Mesothelial cell of epicardium (in vitro differentiated cells): ENCODE measurements at regions not wholly inside any gene's neighbourhood (a gene's known extent, or its start where the extent isn't known, plus 50 kb on each side); places are given as distances from the start of the nearest gene placed in this dataset.

Experiments
- DNase-seq, 2 experiments: peaks; one replicate each; pipeline ENCODE4 v3.0.0; 2021; ENCODE audit warnings: low spot score in 2 of 2; ENCODE audit not compliant: unreplicated experiment in 2 of 2
- H3K27ac Mint-ChIP-seq: 2 replicates; pipeline ENCODE4 v1.8.0; 2021; ENCODE audit warnings: mixed read lengths
- H3K27me3 Mint-ChIP-seq: 2 replicates; pipeline ENCODE4 v1.8.0; 2021; ENCODE audit warnings: low read depth, mixed read lengths
- H3K36me3 Mint-ChIP-seq: 2 replicates; pipeline ENCODE4 v1.8.0; 2021; ENCODE audit warnings: mixed read lengths
- H3K4me1 Mint-ChIP-seq: 2 replicates; pipeline ENCODE4 v1.8.0; 2021; ENCODE audit warnings: mixed read lengths
- H3K4me3 Mint-ChIP-seq: 2 replicates; pipeline ENCODE4 v1.8.0; 2021; ENCODE audit warnings: mild to moderate bottlenecking, moderate library complexity, mixed read lengths
- H3K9me3 Mint-ChIP-seq: 2 replicates; pipeline ENCODE4 v1.8.0; 2021; ENCODE audit warnings: mixed read lengths
- CTCF ChIP-seq: fragments of 200-600 bp; sonication (generic); IDR thresholded peaks from one replicate; pipeline ENCODE4 v1.5.0; 2021; ENCODE audit warnings: antibody characterized with exemption; ENCODE audit not compliant: unreplicated experiment

DNA sequence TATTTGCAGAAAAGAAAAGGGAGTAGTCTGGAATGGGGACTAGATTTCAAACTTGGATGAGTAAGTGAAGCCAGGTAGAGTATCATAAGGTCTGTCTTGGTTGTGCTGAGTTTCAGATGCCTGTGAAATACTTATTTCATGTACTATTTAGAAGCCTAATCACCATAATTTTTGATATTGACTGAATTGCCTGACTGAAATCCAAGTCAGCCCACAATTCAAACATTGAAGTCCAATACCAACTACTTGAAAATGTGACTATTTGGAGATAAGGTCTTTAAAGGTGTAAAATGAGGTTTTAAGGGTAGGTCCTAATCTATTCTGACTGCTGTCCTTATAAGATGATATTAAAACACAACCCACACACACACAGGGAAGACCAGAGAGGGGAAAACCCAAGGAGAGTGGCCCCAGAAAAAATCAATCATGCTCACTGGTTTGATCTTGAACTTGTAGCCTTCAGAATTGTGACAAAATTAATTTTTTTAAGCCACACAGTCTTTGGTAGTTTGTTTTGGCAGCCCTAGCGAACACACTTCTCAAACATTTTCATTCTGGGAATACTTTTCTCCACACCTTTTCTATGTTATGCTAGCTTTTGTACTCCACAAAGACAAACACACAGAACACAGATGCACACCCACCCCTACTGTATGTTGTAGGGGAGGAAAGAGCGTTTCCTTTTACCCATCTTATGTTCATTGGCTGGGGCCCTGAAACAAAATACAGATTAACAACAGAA lies 126.3 kb downstream of the HFE start:
- no peak for TF ChIP-seq CTCF
- H3K4me3 Mint-ChIP-seq = no peak overlapping the region
- H3K36me3 Mint-ChIP-seq = no peaks in the 10 kb centered on the region
- DNase-seq = no peak
- no peaks in the 10 kb centered on the region for H3K9me3 Mint-ChIP-seq
- H3K4me1 Mint-ChIP-seq = peaks cover 7% of the 10 kb centered on the region
- H3K27ac Mint-ChIP-seq = peak overlapping the region; percentile 69
- H3K27me3 Mint-ChIP-seq = no peaks in the 10 kb centered on the region

GRCh38 chr6:26214803-26215584 lies 127.8 kb downstream of the HFE start:
- no peak overlapping the region for H3K4me3 Mint-ChIP-seq
- no peaks in the 10 kb centered on the region for H3K9me3 Mint-ChIP-seq
- no peak for DNase-seq
- H3K36me3 Mint-ChIP-seq = no peaks in the 10 kb centered on the region
- no peak overlapping the region for H3K27ac Mint-ChIP-seq
- H3K27me3 Mint-ChIP-seq = no peaks in the 10 kb centered on the region
- H3K4me1 Mint-ChIP-seq = peaks cover 13% of the 10 kb centered on the region
- no peak for TF ChIP-seq CTCF

DNA sequence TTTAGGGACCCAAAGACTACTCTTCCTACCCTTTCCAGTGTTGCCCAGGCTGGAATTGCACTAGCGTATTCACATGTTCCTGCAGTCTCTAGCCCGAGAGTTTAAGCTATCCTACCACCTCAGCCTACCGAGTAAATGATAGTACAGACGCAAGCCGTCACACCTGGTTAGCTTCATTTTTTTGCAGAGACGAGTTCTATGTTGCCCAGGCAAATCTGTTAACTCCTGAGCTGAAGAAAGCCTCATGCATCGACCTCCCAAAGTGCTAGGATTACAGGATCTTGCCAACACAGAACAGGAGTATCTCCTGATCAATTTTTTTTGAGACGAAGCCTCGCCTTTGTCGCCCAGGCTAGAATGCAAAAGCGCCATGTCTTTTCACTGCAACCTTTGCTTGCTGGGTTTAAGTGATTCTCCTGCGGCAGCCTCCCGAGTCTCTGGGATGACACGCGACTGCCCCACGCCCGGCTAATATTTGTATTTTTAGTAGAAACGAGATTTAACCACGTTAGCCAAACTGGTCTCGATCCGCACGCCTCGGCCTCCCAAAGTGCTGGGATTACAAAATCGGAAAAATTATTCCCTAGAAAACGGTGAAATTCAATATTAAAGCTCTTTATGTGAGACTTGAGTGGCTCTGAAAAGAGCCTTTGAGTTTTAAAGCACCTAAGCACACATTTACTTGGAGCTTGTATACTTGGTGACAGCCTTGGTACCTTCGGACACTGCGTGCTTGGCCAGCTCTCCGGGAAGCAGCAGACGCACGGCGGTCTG lies 128.5 kb downstream of the HFE start:
- peaks cover 21% of the 10 kb centered on the region for H3K4me1 Mint-ChIP-seq
- no peaks in the 10 kb centered on the region for H3K36me3 Mint-ChIP-seq
- TF ChIP-seq CTCF = no peak
- no peaks in the 10 kb centered on the region for H3K9me3 Mint-ChIP-seq
- H3K27ac Mint-ChIP-seq = no peak overlapping the region
- no peak overlapping the region for H3K4me3 Mint-ChIP-seq
- DNase-seq = no peak
- H3K27me3 Mint-ChIP-seq = no peaks in the 10 kb centered on the region

DNA sequence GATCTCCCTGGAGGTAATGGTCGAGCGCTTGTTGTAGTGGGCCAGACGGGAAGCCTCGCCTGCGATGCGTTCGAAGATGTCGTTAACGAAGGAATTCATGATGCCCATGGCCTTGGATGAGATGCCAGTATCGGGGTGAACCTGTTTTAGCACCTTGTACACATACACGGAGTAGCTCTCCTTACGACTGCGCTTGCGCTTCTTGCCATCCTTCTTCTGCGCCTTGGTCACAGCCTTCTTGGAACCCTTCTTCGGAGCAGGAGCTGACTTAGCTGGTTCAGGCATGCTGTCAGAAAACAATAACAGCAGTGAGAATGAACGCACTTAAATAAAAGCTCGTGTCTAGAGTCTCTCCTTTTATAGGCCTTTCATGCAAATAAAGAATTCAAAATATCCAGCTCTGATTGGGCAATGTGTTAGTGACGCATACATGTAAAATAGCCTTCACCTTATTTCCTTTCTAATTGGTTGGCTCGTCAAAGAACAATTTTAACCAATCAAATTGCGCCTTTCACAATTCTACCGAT lies 129.2 kb downstream of the HFE start:
- TF ChIP-seq CTCF = no peak
- no peak overlapping the region for H3K4me3 Mint-ChIP-seq

DNA sequence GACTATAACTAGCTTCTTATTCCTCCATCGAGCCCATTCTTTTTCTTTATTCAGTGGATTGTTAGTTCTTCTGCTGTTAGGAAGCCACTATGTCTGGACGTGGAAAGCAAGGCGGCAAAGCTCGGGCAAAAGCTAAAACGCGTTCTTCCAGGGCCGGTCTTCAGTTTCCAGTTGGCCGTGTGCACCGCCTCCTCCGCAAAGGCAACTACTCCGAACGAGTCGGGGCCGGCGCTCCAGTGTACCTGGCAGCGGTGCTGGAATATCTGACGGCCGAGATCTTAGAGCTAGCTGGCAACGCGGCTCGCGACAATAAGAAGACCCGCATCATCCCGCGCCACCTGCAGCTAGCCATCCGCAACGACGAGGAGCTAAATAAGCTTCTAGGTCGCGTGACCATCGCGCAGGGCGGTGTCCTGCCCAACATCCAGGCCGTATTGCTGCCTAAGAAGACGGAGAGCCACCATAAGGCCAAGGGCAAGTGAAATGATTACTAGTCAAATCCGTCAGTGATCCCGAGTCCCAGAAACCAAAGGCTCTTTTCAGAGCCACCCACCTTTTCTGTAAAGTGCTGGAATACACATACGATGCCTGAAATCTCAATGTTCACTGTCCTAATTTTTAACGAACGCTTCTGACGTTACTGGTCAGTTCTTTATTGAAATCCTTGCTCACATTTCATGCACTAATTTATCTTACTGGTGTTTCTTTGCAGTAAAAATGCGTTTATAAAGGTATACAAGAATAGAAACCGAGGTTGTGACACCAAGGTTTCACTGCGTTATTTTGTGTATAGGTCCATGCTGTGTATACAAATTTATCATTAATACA lies 129.9 kb downstream of the HFE start:
- Mint-ChIP-seq H3K9me3 (no peaks in the 10 kb centered on the region), H3K4me1 (peaks cover 21% of the 10 kb centered on the region), H3K4me3 (no peak overlapping the region), H3K27me3 (no peaks in the 10 kb centered on the region), H3K36me3 (no peaks in the 10 kb centered on the region), H3K27ac (no peak overlapping the region)
- TF ChIP-seq CTCF = peak; percentile 56
- peak; percentile 74 to 85 for DNase-seq

More for the DNA sequence above, 129.2 kb downstream of the HFE start:
- Mint-ChIP-seq H3K36me3 (no peaks in the 10 kb centered on the region), H3K9me3 (no peaks in the 10 kb centered on the region), H3K27me3 (no peaks in the 10 kb centered on the region), H3K4me1 (peaks cover 21% of the 10 kb centered on the region), H3K27ac (no peak overlapping the region)
- peak in 1 of 2 experiments; percentile 74 for DNase-seq
